K562 (cell line): ENCODE measurements at regions not wholly inside any gene's neighbourhood (a gene's known extent, or its start where the extent isn't known, plus 50 kb on each side); places are given as distances from the start of the nearest gene placed in this dataset.

Experiments
- ATAC-seq: fragments of 200-7000 bp; cut with Tn5 transposase; 3 replicates; pipeline ENCODE4 v1.9.1; 2020; ENCODE audit warnings: moderate library complexity
- BruUV-seq: library from RNA; stranded (reverse); fragments of 400-500 nt; replicated peaks from 2 replicates; lab custom pipeline; 2021; lab: Mats Ljungman, UMichigan
- CTCF ChIA-PET: fragments of 300-600 bp; formaldehyde crosslinking; extraction: SDS; loops from one replicate; lab custom pipeline; 2021; ENCODE audit warnings: low intra/inter-chr PET ratio; lab: Yijun Ruan, JAX
- POLR2A ChIA-PET: fragments of 300-600, 350-650 bp; sonication (Branson Sonifier 250); formaldehyde crosslinking; extraction: SDS; loops from one replicate; lab custom pipeline; 2021; ENCODE audit warnings: antibody characterized with exemption, inconsistent platforms; lab: Yijun Ruan, JAX
- DNase-seq, 4 experiments: peaks; one replicate each; pipeline versions ENCODE4 v3.0.0 to v3.0.0-alpha.2; 2011 to 2018; ENCODE audit warnings: low spot score in 3 of 4, mixed read lengths in 3 of 4; ENCODE audit errors: extremely low read depth in 1 of 4
- FAIRE-seq: peaks from 2 replicates; lab custom pipeline; 2011; peaks lifted over from hg19 to GRCh38; lab: Jason Lieb, UNC
- H2AFZ ChIP-seq: 2 replicates; pipeline ENCODE4 v1.6.0; 2011; ENCODE audit warnings: low read depth, low read length, control low read depth, inconsistent platforms
- H3K27ac ChIP-seq: fragments of 200-600 bp; 3 replicates; pipeline ENCODE4 v1.8.0; 2011; ENCODE audit warnings: low read depth, mild to moderate bottlenecking, control low read depth, inconsistent platforms, low read length, moderate library complexity, mixed read lengths; ENCODE audit errors: extremely low read depth
- H3K27me3 ChIP-seq, 2 experiments: fragments of 300-600 bp in 1 of 2; 2 replicates in 1 of 2; 3 replicates in 1 of 2; pipeline versions ENCODE4 v1.6.0 to v1.8.0; 2011; ENCODE audit warnings: inconsistent platforms in 2 of 2, low read length in 2 of 2, mild to moderate bottlenecking in 1 of 2, mixed read lengths in 1 of 2, moderate library complexity in 1 of 2; ENCODE audit not compliant: control insufficient read depth in 2 of 2, insufficient read depth in 2 of 2
- H3K36me3 ChIP-seq: fragments of 300-600 bp; 3 replicates; pipeline ENCODE4 v1.8.0; 2011; ENCODE audit warnings: mild to moderate bottlenecking, low read length, inconsistent platforms; ENCODE audit not compliant: control insufficient read depth, insufficient read depth
- H3K4me1 ChIP-seq, 2 experiments: fragments of 200-600 bp in 1 of 2; replicated peaks in 1 of 2; 2 replicates in 1 of 2; 3 replicates in 1 of 2; pipeline versions ENCODE4 v1.5.1 to v1.8.0; 2011; ENCODE audit warnings: inconsistent platforms in 2 of 2, low read length in 2 of 2, mild to moderate bottlenecking in 1 of 2, mixed read lengths in 1 of 2, moderate library complexity in 1 of 2; ENCODE audit not compliant: control insufficient read depth in 2 of 2, insufficient read depth in 2 of 2
- H3K4me2 ChIP-seq: 2 replicates; pipeline ENCODE4 v1.6.1; 2011; ENCODE audit warnings: low read length, control low read depth, inconsistent platforms, mixed read lengths; ENCODE audit not compliant: insufficient read depth
- H3K4me3 ChIP-seq: fragments of 200-600 bp; sonication (generic), shearing (Covaris generic); 2 replicates; pipeline ENCODE4 v1.5.1; 2016; ENCODE audit warnings: control low read depth, inconsistent platforms
- H3K79me2 ChIP-seq: fragments of 200-600 bp; 3 replicates; pipeline ENCODE4 v1.8.0; 2011; ENCODE audit warnings: low read length, inconsistent platforms; ENCODE audit not compliant: control insufficient read depth, insufficient read depth
- H3K9ac ChIP-seq, 2 experiments: 2 replicates each; pipeline versions ENCODE4 v1.6.0 to v1.6.1; 2011; ENCODE audit warnings: low read depth in 2 of 2, low read length in 2 of 2, control low read depth in 1 of 2, inconsistent platforms in 1 of 2, mild to moderate bottlenecking in 1 of 2, mixed read lengths in 1 of 2; ENCODE audit not compliant: insufficient read depth in 1 of 2
- H3K9me1 ChIP-seq: one replicate; pipeline ENCODE4 v1.6.0; 2011; ENCODE audit warnings: inconsistent platforms, mild to moderate bottlenecking, low read length, moderate library complexity; ENCODE audit not compliant: control insufficient read depth, insufficient read depth
- H3K9me3 ChIP-seq: replicated peaks from 2 replicates; pipeline ENCODE4 v1.5.1; 2011; ENCODE audit warnings: low read depth, low read length, inconsistent platforms; ENCODE audit not compliant: control insufficient read depth, insufficient read depth
- H4K20me1 ChIP-seq: replicated peaks from 2 replicates; pipeline ENCODE4 v1.6.1; 2011; ENCODE audit warnings: low read length, inconsistent platforms, mixed read lengths; ENCODE audit not compliant: control insufficient read depth, insufficient read depth
- ARID3A ChIP-seq: IDR thresholded peaks from 2 replicates; pipeline ENCODE4 v1.6.1; 2012; ENCODE audit warnings: low read depth, low read length, improper control_type of control experiment, borderline replicate concordance
- BMI1 ChIP-seq: fragments of 150-350 bp; IDR thresholded peaks from 2 replicates; pipeline ENCODE4 v1.6.1; 2014; ENCODE audit warnings: low read length
- CBX8 ChIP-seq: fragments of 200-600 bp; sonication (generic); IDR thresholded peaks from 2 replicates; pipeline ENCODE4 v1.6.1; 2012; ENCODE audit warnings: borderline replicate concordance, mixed run types, low read depth, mild to moderate bottlenecking, moderate library complexity, mixed read lengths, low read length, control low read depth, inconsistent platforms; ENCODE audit not compliant: poor library complexity, severe bottlenecking; ENCODE audit errors: extremely low read depth
- FOS ChIP-seq: IDR thresholded peaks from 3 replicates; pipeline ENCODE4 v1.6.1; 2011; ENCODE audit not compliant: insufficient read length; ENCODE audit errors: extremely low read depth
- IRF1 ChIP-seq: sonication (generic); formaldehyde crosslinking; IDR thresholded peaks from 2 replicates; pipeline ENCODE4 v1.8.0; 2022; ENCODE audit warnings: missing genetic modification reagents, mild to moderate bottlenecking, borderline replicate concordance
- JUND ChIP-seq, 2 experiments: IDR thresholded peaks; 2 replicates in 1 of 2; 3 replicates in 1 of 2; pipeline ENCODE4 v1.6.1; 2011; ENCODE audit warnings: borderline replicate concordance in 2 of 2, low read depth in 2 of 2, low read length in 2 of 2, improper control_type of control experiment in 1 of 2, missing biosample characterization in 1 of 2, missing genetic modification characterization in 1 of 2, missing genetic modification reagents in 1 of 2
- RHOXF2B ChIP-seq: fragments of 250-450 bp; sonication (Bioruptor Pico); conservative IDR thresholded peaks from 2 replicates; pipeline ENCODE4 v1.5.1; 2021
- SRSF7 ChIP-seq: fragments of 200-400 bp; formaldehyde crosslinking; optimal IDR thresholded peaks from 2 replicates; pipeline ENCODE3; 2017; ENCODE audit warnings: mild to moderate bottlenecking, low read depth, low read length
- ZKSCAN8 ChIP-seq: fragments of 200-800 bp; sonication (Bioruptor generic); IDR thresholded peaks from 2 replicates; pipeline ENCODE4 v1.6.1; 2016; ENCODE audit warnings: missing genetic modification characterization, missing compliant biosample characterization
- ZNF785 ChIP-seq: fragments of 250-450 bp; sonication (Bioruptor Pico); IDR thresholded peaks from 2 replicates; pipeline ENCODE4 v1.4.0; 2020; ENCODE audit warnings: mild to moderate bottlenecking
- WGBS: fragments of 100-300 bp; shearing (Covaris generic); methylation state at CpG from one replicate; pipeline ENCODE4 v1.1.6; 2016; ENCODE audit warnings: low coverage, mixed read lengths; ENCODE audit not compliant: insufficient coverage; ENCODE audit errors: missing lambda C conversion rate; 5-methylcytosine and 5-hydroxymethylcytosine counted together
- in situ Hi-C: fragments of 300-500 bp; cut with MboI; formaldehyde crosslinking; loops from 4 replicates; pipeline ENCODE4 v1.15.0; 2018; ENCODE audit warnings: inconsistent platforms, mixed read lengths
- intact Hi-C: fragments of 100-400 bp; cut with micrococcal nuclease; formaldehyde crosslinking; loops from 2 replicates; pipeline ENCODE4 v1.14.2; 2022
- TF ChIP-seq, protein P1 (sequence below), 2 experiments: fragments of 450-650 bp in 1 of 2; IDR thresholded peaks; 2 replicates each; pipeline ENCODE4 v1.6.1; 2011 to 2017; ENCODE audit warnings: low read depth in 2 of 2, antibody characterized with exemption in 1 of 2, borderline replicate concordance in 1 of 2, low read length in 1 of 2, mild to moderate bottlenecking in 1 of 2, mixed read lengths in 1 of 2; ENCODE audit not compliant: control insufficient read depth in 1 of 2
- TF ChIP-seq, protein P2 (sequence below), 2 experiments: fragments of 450-650 bp; conservative IDR thresholded peaks; 2 replicates each; pipeline ENCODE4 v1.6.1; 2017; ENCODE audit warnings: mild to moderate bottlenecking in 2 of 2, moderate library complexity in 2 of 2

GRCh38 chr18:34567857-34568256, 142.2 kb upstream of the DTNA start:
- ChIA-PET POLR2A (no interaction called here), CTCF (no interaction called here)

More at GRCh38 chr18:34567857-34568256, 142.2 kb upstream of the DTNA start:
- no TSS peak for BruUV-seq
- TF ChIP-seq, protein P1, sequence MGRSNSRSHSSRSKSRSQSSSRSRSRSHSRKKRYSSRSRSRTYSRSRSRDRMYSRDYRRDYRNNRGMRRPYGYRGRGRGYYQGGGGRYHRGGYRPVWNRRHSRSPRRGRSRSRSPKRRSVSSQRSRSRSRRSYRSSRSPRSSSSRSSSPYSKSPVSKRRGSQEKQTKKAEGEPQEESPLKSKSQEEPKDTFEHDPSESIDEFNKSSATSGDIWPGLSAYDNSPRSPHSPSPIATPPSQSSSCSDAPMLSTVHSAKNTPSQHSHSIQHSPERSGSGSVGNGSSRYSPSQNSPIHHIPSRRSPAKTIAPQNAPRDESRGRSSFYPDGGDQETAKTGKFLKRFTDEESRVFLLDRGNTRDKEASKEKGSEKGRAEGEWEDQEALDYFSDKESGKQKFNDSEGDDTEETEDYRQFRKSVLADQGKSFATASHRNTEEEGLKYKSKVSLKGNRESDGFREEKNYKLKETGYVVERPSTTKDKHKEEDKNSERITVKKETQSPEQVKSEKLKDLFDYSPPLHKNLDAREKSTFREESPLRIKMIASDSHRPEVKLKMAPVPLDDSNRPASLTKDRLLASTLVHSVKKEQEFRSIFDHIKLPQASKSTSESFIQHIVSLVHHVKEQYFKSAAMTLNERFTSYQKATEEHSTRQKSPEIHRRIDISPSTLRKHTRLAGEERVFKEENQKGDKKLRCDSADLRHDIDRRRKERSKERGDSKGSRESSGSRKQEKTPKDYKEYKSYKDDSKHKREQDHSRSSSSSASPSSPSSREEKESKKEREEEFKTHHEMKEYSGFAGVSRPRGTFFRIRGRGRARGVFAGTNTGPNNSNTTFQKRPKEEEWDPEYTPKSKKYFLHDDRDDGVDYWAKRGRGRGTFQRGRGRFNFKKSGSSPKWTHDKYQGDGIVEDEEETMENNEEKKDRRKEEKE (IDR thresholded peaks at IDR 0.05; ENCODE audit: borderline replicate concordance in 1 of 2, control insufficient read depth in 1 of 2, low read depth in 2 of 2, low read length in 1 of 2), result no peak
- TF ChIP-seq FOS (no peak), RHOXF2B (CRISPR knock-in tag) (no peak), ZNF785 (CRISPR knock-in tag) (no peak), ZKSCAN8 (CRISPR knock-in tag) (no peak), JUND (IDR thresholded peaks at IDR 0.05; ENCODE audit: borderline replicate concordance, low read depth, low read length) (no peak), JUND (tag; IDR thresholded peaks at IDR 0.05; ENCODE audit: borderline replicate concordance, low read depth, low read length) (no peak), IRF1 (no peak), BMI1 (no peak), ARID3A (no peak), CBX8 (no peak), SRSF7 (no peak)
- TF ChIP-seq, protein P2, sequence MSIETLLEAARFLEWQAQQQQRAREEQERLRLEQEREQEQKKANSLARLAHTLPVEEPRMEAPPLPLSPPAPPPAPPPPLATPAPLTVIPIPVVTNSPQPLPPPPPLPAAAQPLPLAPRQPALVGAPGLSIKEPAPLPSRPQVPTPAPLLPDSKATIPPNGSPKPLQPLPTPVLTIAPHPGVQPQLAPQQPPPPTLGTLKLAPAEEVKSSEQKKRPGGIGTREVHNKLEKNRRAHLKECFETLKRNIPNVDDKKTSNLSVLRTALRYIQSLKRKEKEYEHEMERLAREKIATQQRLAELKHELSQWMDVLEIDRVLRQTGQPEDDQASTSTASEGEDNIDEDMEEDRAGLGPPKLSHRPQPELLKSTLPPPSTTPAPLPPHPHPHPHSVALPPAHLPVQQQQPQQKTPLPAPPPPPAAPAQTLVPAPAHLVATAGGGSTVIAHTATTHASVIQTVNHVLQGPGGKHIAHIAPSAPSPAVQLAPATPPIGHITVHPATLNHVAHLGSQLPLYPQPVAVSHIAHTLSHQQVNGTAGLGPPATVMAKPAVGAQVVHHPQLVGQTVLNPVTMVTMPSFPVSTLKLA (conservative IDR thresholded peaks at IDR 0.05), result no peak
- TF ChIP-seq, all 486 proteins: peak for 0
- H3K27ac ChIP-seq, result no peak overlapping the region
- no peaks in the 10 kb centered on the region for H3K79me2 ChIP-seq
- H3K27me3 ChIP-seq, result no peaks in the 10 kb centered on the region
- WGBS, result 0% methylated on average over 2 of the region's 2 CpGs
- no peak overlapping the region for H3K9ac ChIP-seq
- no peak for DNase-seq
- no peaks in the 10 kb centered on the region for H4K20me1 ChIP-seq
- no peak for FAIRE-seq
- no peak overlapping the region for H3K4me3 ChIP-seq
- H3K36me3 ChIP-seq, result no peaks in the 10 kb centered on the region
- ATAC-seq, result no peak
- intact Hi-C loops, result no loop called here
- no peak overlapping the region for H3K4me2 ChIP-seq
- no peaks in the 10 kb centered on the region for H3K4me1 ChIP-seq
- H3K9me1 ChIP-seq, result no peaks in the 10 kb centered on the region
- no peak overlapping the region for H2AFZ ChIP-seq
- in situ Hi-C loops, result no loop called here
- H3K9me3 ChIP-seq, result no peaks in the 10 kb centered on the region; the same call in 1 of the 2 replicates
